ENCODE measurements at regions not wholly inside any gene's neighbourhood (a gene's known extent, or its start where the extent isn't known, plus 50 kb on each side); places are given as distances from the start of the nearest gene placed in this dataset.

GRCh38 chr20:58138395-58138794 is 90.1 kb downstream of the ANKRD60 start:
- no peak for DNase-seq

DNA sequence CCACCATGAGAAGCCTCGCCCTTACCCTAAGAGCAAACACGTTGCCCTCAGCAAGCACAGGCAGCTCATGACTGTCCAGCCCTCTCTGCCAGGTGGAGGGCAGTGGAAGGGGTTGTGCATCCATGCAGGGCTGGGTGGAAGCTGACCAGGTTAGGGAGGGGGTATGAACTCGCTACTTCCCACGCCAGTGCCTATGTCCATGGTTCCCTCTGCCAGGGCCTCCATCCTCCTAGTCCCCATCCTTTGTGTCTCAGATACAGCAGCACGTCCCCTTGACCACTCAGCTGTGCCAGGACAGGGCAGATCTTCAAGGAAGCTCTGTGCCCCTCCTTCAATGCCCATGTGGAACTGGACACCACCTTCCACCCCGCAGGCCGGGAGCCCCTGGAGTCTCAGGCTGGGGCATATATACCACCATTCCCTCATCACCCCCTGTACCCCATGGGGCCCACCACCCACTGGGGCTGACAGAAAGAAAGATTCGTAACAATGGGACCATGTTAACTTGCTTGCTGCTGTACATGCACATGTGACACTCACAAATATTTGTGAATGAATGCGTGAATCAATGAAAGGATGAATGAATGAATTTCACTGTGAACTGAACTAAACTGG is 90.7 kb downstream of the ANKRD60 start:
- DNase-seq, result no peak

DNA sequence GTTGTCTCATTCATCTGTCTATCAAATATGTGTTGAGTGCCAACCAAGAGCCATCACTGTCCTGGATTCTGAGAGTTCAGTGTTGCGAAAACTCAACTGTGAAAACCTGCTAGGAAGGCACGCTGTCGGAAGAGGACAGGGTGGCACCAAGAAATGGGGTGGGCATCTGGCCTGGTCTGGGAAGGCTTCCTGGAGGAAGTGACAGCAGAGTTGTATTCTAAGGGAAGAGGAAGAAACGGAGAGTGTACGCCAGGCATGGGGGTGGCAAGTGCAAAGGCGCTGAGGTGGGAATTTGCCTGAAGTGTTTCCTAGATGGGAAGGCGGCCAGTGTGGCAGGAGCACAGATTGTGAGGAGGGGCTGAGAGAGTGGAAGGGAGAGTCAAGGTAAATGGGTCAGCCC is 91.2 kb downstream of the ANKRD60 start:
- DNase-seq, result no peak

DNA sequence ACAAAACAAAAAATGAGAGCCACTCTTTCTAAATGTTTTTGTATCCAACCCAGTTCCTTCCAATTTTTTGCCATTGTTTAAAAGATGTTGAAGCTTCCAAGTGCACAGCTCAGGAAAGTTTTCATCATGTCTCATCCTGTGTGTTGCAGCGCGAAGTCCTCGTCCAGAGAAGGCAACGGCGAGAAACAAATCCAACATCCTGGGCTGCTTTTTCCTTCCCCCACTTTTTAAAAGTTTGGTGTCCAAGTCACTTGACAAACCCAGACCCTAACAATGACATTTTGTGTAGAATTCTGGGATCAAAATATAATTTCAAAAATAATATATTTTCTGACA is 92.3 kb downstream of the ANKRD60 start:
- DNase-seq, result no peak

DNA sequence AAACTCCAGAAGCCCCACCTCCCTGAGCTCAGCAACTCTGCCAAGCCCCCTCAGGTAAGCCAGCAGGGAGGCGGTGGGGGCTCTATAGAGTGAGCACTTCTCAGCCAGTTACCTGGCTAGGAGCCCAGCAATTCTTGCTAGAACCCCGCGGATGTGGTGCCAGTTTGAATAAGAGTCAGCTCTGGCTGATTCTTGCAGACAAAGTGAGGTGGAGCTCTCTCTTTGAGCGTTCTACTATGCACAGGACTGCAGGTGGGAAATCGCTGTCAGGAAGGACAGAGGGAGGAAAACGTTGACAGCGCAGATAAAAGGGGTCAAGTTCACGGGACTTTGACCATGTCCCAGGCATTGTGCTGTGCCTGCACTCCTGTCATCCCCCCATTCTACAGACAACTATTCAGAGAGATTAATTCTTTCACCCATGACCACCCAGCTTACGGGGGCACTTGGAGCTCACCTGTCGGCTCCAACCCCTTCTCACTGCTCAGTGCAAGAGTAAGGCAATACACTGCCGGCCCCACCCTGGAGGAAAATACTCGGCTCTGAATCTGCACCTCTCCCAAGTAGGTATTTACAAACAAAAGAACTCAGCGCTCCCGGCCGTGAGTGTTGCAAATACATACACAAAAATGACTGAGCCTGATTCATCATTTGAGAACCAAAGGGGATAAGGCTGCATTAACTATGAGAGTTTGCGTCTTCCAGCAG is 92.9 kb downstream of the ANKRD60 start:
- no peak for DNase-seq

- no peak for DNase-seq
These were observed 95.2 kb downstream of the ANKRD60 start for GRCh38 chr20:58133020-58133808.

GRCh38 chr20:58131551-58132142 is 96.8 kb downstream of the ANKRD60 start:
- DNase-seq, result no peak

DNA sequence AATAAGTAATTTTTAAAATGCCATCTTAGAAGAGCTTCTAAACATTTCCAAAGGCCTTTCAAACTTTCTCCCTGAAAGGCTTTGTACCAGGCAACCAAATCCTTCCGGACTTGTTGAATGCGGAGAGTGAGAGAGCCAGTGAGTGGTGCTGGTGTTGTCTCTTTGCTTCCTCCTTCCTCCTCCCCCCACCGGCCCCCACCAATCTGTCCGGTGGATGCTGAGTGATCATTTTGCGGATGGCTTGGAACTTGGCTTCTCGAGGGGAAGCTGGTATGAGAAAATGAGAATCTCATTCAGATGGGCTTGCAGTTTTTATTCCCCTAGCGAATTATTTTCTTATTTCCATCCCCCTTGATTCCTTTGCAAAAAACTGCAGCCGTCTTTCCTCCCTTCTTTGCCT is 97.3 kb downstream of the ANKRD60 start:
- DNase-seq, result no peak

DNA sequence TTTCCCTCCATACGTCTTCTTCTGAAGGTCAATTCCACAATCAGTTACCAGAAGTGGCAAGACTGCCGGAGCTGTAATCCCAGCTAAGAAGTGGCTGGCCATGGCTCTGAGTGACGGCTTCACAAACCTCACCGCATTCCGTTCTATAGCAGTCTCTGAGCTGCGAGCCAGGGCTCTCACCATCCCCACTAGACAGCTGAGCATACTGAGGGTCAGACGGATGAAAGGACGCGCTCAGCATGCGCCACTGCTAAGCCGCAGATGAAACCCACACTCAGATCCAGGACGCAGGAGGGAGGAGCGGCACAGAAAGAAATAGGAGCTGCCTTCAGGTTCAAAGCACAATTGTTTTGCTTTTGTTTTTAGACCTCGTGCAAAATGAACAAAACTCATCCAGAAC is 97.9 kb downstream of the ANKRD60 start:
- no peak for DNase-seq

- no peak for DNase-seq
These were observed 98.3 kb downstream of the ANKRD60 start for GRCh38 chr20:58130156-58130555.

DNA sequence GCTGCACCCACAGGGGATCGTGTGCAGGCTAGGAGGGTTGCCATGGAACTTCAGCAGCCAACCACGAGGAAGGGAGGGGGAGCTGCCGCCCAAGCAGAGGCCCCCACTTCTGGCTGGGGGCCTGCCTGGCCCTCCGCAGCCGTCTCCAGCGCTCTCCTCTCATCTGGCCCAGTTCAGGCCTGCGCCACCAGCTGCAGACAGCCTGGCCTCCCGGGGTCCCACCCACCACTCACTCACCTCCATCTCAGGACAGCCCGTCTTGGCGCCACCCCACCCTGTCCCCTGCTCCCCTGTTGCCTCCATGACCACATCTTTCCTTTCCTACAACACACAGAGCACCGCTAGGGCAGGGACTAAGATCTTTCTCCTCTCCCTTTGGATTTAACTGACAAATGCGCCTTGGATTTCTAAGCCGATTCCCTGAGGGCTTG is 98.7 kb downstream of the ANKRD60 start:
- DNase-seq, result no peak

DNA sequence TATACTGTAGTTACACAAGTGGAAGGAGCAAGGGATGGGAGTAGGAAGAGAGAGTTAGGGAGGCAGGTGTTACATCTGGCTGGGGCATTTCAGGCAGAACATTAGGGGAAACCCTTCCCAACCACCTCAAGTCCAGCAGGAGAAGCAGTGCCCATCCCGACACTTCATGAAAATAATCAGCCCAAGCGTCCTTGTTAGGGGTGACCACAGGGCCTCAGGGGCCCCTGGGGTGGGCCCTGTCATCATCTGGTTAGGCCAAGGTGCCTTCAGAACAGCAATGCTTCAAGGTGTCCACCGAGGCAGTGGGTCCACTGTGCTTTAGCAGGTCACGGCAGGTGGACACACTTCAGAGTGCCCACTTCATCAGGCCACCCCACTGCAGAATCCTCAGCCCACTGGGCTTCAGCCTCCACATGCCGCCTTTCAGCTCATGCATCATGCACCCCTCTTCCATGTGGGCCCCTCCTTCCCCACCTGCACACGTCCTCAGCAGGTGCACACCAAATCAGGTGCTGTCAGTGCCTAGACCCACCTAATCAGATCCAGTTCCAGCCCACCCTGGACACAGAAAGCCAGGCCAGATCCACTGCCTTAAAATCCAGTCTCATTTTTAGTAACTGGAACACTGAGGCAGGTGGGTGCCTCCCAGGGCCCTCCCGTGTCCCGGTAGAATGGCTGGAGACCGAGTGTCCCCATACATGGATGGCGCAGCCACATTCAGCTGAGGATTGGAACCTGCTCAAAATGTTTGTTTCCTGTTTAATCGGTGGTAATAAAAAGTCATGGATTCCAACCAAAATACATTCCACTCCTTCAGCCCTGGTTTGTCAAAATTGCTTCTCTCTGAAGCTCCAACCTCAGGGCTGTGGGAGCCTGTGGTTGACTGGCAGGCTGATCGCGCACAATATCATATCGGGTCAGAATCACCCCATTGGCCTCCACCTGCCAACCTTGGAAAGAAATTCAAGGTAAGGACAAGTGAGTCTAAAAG is 99.5 kb downstream of the ANKRD60 start:
- no peak for DNase-seq

GRCh38 chr20:58127701-58128111 is 100.7 kb downstream of the ANKRD60 start:
- DNase-seq, result no peak

- DNase-seq, result no peak
These were observed 102.7 kb downstream of the ANKRD60 start for GRCh38 chr20:58125726-58126125.

DNA sequence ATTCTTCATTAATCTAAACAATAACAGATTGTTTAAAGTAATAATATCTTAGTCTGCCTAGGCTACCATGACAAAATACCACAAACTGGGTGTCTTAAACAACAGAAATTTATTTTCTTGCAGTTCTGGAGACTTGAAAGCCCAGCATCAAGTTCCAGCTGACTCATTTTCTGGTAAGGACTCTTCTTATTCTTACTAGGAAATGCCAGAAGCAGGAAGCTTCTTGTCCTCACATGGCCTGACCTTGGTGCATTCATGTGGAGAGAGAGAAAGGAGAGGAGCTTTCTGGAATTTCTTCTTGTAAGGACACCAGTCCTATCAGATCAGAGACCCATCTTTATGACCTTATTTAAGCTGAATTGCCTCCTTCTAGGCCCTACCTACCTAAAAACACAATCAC is 110.5 kb downstream of the ANKRD60 start:
- no peak for DNase-seq

DNA sequence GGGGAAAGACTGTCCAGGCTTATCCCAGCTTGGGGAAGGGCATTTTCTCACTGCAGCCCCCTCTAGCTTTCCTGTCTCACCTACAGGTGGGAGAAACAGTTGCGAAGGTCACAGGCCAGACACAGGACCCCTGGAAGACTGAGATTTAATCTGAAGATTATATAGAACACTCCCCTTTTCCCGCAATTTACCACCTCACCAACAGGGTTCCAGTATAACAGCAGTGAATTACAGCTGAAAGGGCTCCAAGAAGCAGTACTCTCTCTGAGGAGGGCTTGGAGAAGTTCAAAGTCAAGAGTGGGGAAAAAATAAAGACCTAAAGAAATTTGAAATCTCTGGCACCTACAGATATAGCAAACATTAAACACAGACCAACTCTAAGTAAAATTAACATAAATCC is 111.9 kb downstream of the ANKRD60 start:
- DNase-seq, result no peak

- DNase-seq, result peak; percentile 59
These were observed 114.7 kb downstream of the ANKRD60 start for GRCh38 chr20:58113716-58114115.

- no peak for DNase-seq
These were observed 116.3 kb downstream of the ANKRD60 start for GRCh38 chr20:58112017-58112781.

DNA sequence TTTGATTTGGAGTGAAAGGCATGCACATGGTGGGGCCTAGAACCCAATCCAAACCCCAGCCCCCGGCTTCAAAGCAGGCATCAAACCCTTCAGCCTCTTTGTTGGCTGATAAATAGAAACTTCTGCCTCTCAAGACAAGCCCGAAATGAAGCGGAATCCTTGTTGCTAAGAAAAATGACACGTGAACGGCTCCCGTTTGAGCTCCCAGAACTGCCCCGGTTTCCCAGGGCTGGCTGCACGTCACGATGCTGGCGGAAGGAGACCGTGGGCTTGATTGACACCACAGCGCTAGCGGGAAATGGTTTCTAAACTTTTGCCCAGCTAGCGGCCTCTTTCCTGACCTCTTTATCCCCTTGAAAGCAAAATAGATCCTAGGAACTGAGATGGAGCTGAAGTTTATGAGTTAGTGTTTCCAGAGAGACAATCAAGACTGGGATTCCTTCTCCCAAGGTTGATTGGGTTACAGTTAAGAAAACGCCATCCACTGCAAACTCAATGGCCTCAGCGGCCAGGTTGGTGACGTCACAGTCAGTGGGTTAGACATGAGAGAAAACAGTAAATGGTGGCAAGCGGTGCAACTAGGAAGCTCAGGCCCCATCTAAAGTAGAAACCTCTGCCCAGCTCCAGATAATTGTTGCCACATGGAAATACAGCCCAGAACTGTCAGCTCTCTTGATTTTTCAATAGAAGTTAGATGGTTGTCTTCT is 117.0 kb downstream of the ANKRD60 start:
- DNase-seq, result no peak

- no peak for DNase-seq
These were observed 118.4 kb downstream of the ANKRD60 start for GRCh38 chr20:58109918-58110635.

All from NCI-H1694 (cell line).